Spleen (tissue), 11 donors: ENCODE measurements at regions not wholly inside any gene's neighbourhood (a gene's known extent, or its start where the extent isn't known, plus 50 kb on each side); places are given as distances from the start of the nearest gene placed in this dataset.
"Not testable (repeated sequence)": the region's sequence is repeated elsewhere in the genome, so short reads cannot be mapped to it uniquely, and the experiment has no call there.

Experiments
- DNase-seq: peaks from one replicate; pipeline ENCODE4 v3.0.0-alpha.2; 2020
- H3K27ac ChIP-seq, 8 donors: fragments of 200-600 bp; sonication (generic) in 7 of 8; 1 replicate in 4 of 8; 2 replicates in 4 of 8; pipeline versions ENCODE4 v1.5.0 to v1.8.0; 2016 to 2021; ENCODE audit warnings: inconsistent platforms in 4 of 8, mild to moderate bottlenecking in 4 of 8, moderate library complexity in 1 of 8
- H3K27me3 ChIP-seq, 7 donors: fragments of 200-600 bp; sonication (generic) in 6 of 7; replicated peaks in 1 of 7; 1 replicate in 4 of 7; 2 replicates in 3 of 7; pipeline versions ENCODE4 v1.5.0 to v1.8.0; 2016 to 2021; ENCODE audit warnings: inconsistent platforms in 3 of 7, mild to moderate bottlenecking in 1 of 7
- H3K36me3 ChIP-seq, 6 donors: fragments of 200-600 bp; sonication (generic) in 5 of 6; 1 replicate in 4 of 6; 2 replicates in 2 of 6; pipeline versions ENCODE4 v1.5.0 to v1.8.0; 2016 to 2021; ENCODE audit warnings: inconsistent platforms in 2 of 6
- H3K4me1 ChIP-seq, 6 donors: fragments of 200-600 bp; sonication (generic) in 5 of 6; 1 replicate in 3 of 6; 2 replicates in 3 of 6; pipeline versions ENCODE4 v1.5.0 to v1.8.0; 2016 to 2021; ENCODE audit warnings: inconsistent platforms in 3 of 6
- H3K4me3 ChIP-seq, 8 donors: fragments of 200-600 bp; sonication (generic) in 7 of 8; 1 replicate in 4 of 8; 2 replicates in 4 of 8; pipeline versions ENCODE4 v1.5.0 to v1.8.0; 2016 to 2021; ENCODE audit warnings: inconsistent platforms in 4 of 8, mild to moderate bottlenecking in 4 of 8, moderate library complexity in 2 of 8
- H3K9me3 ChIP-seq, 8 donors: fragments of 200-600 bp; sonication (generic) in 7 of 8; 1 replicate in 4 of 8; 2 replicates in 4 of 8; pipeline versions ENCODE4 v1.5.0 to v1.8.0; 2016 to 2021; ENCODE audit warnings: inconsistent platforms in 4 of 8
- CTCF ChIP-seq, 11 experiments: fragments of 200-600 bp in 7 of 11; fragments of 450-650 bp in 4 of 11; sonication (generic) in 4 of 11; IDR thresholded peaks in 8 of 11; conservative IDR thresholded peaks in 3 of 11; 1 replicate in 7 of 11; 2 replicates in 4 of 11; pipeline versions ENCODE4 v1.4.0 to v1.8.0; 2016 to 2021; ENCODE audit warnings: antibody characterized with exemption in 11 of 11, inconsistent platforms in 4 of 11, mild to moderate bottlenecking in 1 of 11
- POLR2A ChIP-seq, 3 donors: fragments of 450-650 bp; IDR thresholded peaks; one replicate each; pipeline ENCODE4 v1.5.1; 2017; ENCODE audit warnings: antibody characterized with exemption in 3 of 3, mild to moderate bottlenecking in 1 of 3
- POLR2AphosphoS5 ChIP-seq, 3 donors: sonication (generic); formaldehyde crosslinking; IDR thresholded peaks; one replicate each; pipeline ENCODE4 v1.5.1; 2017; ENCODE audit warnings: antibody characterized with exemption in 3 of 3
- WGBS, 5 donors: extraction: QIAGEN DNeasy Blood & Tissue Kit in 3 of 5; methylation state at CpG; one replicate each; pipeline versions ENCODE4 v1.1.5 to v1.1.7; 2013 to 2018; 5-methylcytosine and 5-hydroxymethylcytosine counted together
- intact Hi-C: fragments of 100-400 bp; cut with DNase I; formaldehyde crosslinking; loops from one replicate; pipeline ENCODE4 v1.15.0; 2023; ENCODE audit warnings: low total_unique reads
- donor health status: healthy with polysubstance abuse.
- donor health status: DM: no; HTN: no; CAD: no; lungs with moderate emphysema.
- donor health status: DM: no; HTN: no; CAD: no.
- donor health status: Bipolar disorder and iron deficiency.
- donor health status: healthy.
- donor health status: DM: no; HTN: no; CAD: no.
- donor health status: DM: yes; HTN: yes; CAD: no.

- TF ChIP-seq POLR2AphosphoS5 (IDR thresholded peaks at IDR 0.05): no peak
- no peak for TF ChIP-seq POLR2A (IDR thresholded peaks at IDR 0.05)
- no peak for TF ChIP-seq CTCF (IDR thresholded peaks at IDR 0.05 in 8 of 11, conservative IDR thresholded peaks at IDR 0.05 in 3 of 11)
- H3K4me3 ChIP-seq: no peak overlapping the region
- no peaks in the 10 kb centered on the region for H3K9me3 ChIP-seq
- peaks cover 0 to 21% (median 7%) of the 10 kb centered on the region in 6 donors for H3K4me1 ChIP-seq
- DNase-seq: no peak
- peaks cover 0 to 58% (median 0%) of the 10 kb centered on the region in 7 donors for H3K27me3 ChIP-seq
- H3K27ac ChIP-seq: no peak overlapping the region
- intact Hi-C loops: no loop called here
- H3K36me3 ChIP-seq: no peaks in the 10 kb centered on the region
- 90 to 96% (median 95%) methylated on average over 4 of the region's 4 CpGs for WGBS, 5 donors
Measured at GRCh38 chr22:23380911-23381310, 199.2 kb downstream of the IGLL1 start.

- peaks cover 0 to 14% (median 4%) of the 10 kb centered on the region in 6 donors for H3K4me1 ChIP-seq
- no peak overlapping the region for H3K27ac ChIP-seq
- no peak for TF ChIP-seq POLR2A (IDR thresholded peaks at IDR 0.05)
- TF ChIP-seq POLR2AphosphoS5 (IDR thresholded peaks at IDR 0.05): no peak
- no peak for TF ChIP-seq CTCF (IDR thresholded peaks at IDR 0.05 in 8 of 11, conservative IDR thresholded peaks at IDR 0.05 in 3 of 11)
- 63 to 73% (median 71%) methylated on average over 5 of the region's 5 CpGs for WGBS, 5 donors
- H3K36me3 ChIP-seq: no peaks in the 10 kb centered on the region
- intact Hi-C loops: no loop called here
- no peaks in the 10 kb centered on the region for H3K9me3 ChIP-seq
- peaks cover 0 to 53% (median 0%) of the 10 kb centered on the region in 7 donors for H3K27me3 ChIP-seq
- DNase-seq: no peak
- no peak overlapping the region for H3K4me3 ChIP-seq
Measured at GRCh38 chr22:23380230-23380573, 199.9 kb downstream of the IGLL1 start.

GRCh38 chr22:23379540-23380229 is 199.4 kb downstream of the BCR start:
- H3K9me3 ChIP-seq, DNase-seq, H3K27ac ChIP-seq, H3K4me3 ChIP-seq, H3K36me3 ChIP-seq, intact Hi-C loops: not testable (repeated sequence)
- Histone ChIP-seq H3K4me1 (peaks cover 0 to 11% (median 4%) of the 10 kb centered on the region in 6 donors), H3K27me3 (peaks cover 0 to 48% (median 0%) of the 10 kb centered on the region in 7 donors)
- 89 to 94% (median 91%) methylated on average over 5 to 17 of the region's 18 CpGs for WGBS, 5 donors

- Histone ChIP-seq H3K9me3 (no peaks in the 10 kb centered on the region), H3K4me1 (no peaks in the 10 kb centered on the region), H3K36me3 (no peaks in the 10 kb centered on the region), H3K27ac (no peak overlapping the region), H3K4me3 (no peak overlapping the region), H3K27me3 (peaks cover 0 to 32% (median 0%) of the 10 kb centered on the region in 7 donors)
- 75 to 96% (median 87%) methylated on average over 6 of the region's 6 CpGs for WGBS, 5 donors
- intact Hi-C loops: no loop called here
- TF ChIP-seq CTCF (IDR thresholded peaks at IDR 0.05 in 8 of 11, conservative IDR thresholded peaks at IDR 0.05 in 3 of 11) (no peak), POLR2A (IDR thresholded peaks at IDR 0.05) (no peak), POLR2AphosphoS5 (IDR thresholded peaks at IDR 0.05) (no peak)
- no peak for DNase-seq
Measured at GRCh38 chr22:23377767-23378166, 197.5 kb downstream of the BCR start.
